Keratinocyte (primary cell): ENCODE measurements at regions not wholly inside any gene's neighbourhood (a gene's known extent, or its start where the extent isn't known, plus 50 kb on each side); places are given as distances from the start of the nearest gene placed in this dataset.

Experiments
- EZH2 ChIP-seq: IDR thresholded peaks from one replicate; pipeline ENCODE4 v1.6.1; 2012; ENCODE audit warnings: inconsistent platforms, mild to moderate bottlenecking, low read length, moderate library complexity
- TF ChIP-seq, protein P1 (sequence below), 3 experiments: IDR thresholded peaks in 1 of 3; conservative IDR thresholded peaks in 1 of 3; optimal IDR thresholded peaks in 1 of 3; 2 replicates in 2 of 3; 3 replicates in 1 of 3; pipeline versions ENCODE3 to v1.5.1; 2011; ENCODE audit warnings: low read length in 3 of 3, mild to moderate bottlenecking in 3 of 3, moderate library complexity in 2 of 3, control low read depth in 1 of 3, inconsistent platforms in 1 of 3; ENCODE audit not compliant: insufficient read depth in 2 of 3; ENCODE audit errors: extremely low read depth in 1 of 3

GRCh38 chr11:91209306-91209705, 986.5 kb upstream of the CHORDC1 start:
- TF ChIP-seq EZH2 = no peak
- TF ChIP-seq, protein P1, sequence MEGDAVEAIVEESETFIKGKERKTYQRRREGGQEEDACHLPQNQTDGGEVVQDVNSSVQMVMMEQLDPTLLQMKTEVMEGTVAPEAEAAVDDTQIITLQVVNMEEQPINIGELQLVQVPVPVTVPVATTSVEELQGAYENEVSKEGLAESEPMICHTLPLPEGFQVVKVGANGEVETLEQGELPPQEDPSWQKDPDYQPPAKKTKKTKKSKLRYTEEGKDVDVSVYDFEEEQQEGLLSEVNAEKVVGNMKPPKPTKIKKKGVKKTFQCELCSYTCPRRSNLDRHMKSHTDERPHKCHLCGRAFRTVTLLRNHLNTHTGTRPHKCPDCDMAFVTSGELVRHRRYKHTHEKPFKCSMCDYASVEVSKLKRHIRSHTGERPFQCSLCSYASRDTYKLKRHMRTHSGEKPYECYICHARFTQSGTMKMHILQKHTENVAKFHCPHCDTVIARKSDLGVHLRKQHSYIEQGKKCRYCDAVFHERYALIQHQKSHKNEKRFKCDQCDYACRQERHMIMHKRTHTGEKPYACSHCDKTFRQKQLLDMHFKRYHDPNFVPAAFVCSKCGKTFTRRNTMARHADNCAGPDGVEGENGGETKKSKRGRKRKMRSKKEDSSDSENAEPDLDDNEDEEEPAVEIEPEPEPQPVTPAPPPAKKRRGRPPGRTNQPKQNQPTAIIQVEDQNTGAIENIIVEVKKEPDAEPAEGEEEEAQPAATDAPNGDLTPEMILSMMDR (optimal IDR thresholded peaks at IDR 0.05 in 1 of 3, IDR thresholded peaks at IDR 0.05 in 1 of 3, conservative IDR thresholded peaks at IDR 0.05 in 1 of 3; ENCODE audit: extremely low read depth in 1 of 3, insufficient read depth in 2 of 3, low read length in 3 of 3) = no peak
